ENCODE measurements at regions not wholly inside any gene's neighbourhood (a gene's known extent, or its start where the extent isn't known, plus 50 kb on each side); places are given as distances from the start of the nearest gene placed in this dataset.
"Not testable (repeated sequence)": the region's sequence is repeated elsewhere in the genome, so short reads cannot be mapped to it uniquely, and the experiment has no call there.

DNA sequence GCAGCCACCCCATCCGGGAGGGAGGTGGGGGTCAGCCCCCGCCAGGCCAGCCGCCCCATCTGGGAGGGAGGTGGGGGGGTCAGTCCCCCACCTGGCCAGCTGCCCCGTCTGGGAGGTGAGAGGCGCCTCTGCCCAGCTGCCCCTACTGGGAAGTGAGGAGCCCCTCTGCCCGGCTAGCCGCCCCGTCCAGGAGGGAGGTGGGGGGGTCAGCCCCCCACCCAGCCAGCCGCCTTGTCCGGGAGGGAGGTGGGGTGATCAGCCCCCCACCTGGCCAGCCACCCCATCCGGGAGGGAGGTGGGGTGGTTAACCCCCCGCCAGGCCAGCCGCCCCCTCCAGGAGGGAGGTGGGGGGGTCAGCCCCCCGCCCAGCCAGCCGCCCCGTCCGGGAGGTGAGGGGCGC, 852.4 kb upstream of the DEFB115 start:
- DNase-seq: not testable (repeated sequence)

- DNase-seq: not testable (repeated sequence)
Observed at GRCh38 chr20:30405585-30405984, 851.9 kb upstream of the DEFB115 start.

- DNase-seq: not testable (repeated sequence)
Observed at GRCh38 chr20:30406370-30406769, 851.1 kb upstream of the DEFB115 start.

DNA sequence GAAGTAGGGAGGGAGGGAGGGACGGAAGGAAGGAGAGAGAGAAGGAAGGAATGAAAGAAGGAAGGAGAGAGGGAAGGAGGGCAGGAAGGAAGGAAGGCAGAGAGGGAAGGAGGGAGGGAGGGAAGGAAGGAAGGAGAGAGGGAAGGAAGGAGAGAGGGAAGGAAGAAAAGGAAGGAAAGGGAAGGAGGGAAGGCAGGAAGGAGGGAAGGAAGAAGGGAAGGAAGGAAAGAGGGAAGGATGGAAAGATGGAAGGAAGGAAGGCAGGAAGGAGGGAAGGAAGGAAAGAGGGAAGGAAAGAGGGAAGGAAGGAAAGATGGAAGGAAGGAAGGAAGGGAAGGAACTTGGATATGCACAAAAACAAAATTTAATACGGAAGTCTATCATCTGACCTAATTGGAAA, 844.5 kb upstream of the DEFB115 start:
- DNase-seq: no peak

DNA sequence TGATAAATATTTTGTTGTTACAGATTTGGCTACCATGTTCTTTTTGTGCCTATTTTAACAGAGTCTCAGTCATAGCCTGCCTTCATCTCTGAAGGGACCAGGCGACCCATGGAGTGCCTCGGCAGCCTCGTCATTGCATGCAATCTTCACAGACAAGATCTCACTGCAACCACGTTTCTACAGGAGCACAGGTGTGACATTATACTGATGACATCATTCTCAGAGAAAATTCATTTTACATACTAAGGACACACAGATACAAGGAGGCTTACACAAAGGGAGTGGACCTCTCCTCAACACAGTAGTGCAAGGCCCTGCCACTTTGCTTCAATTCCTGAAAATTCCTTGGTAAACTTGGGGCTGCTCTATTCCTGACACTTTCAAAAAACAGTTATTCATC, 840.1 kb upstream of the DEFB115 start:
- not testable (repeated sequence) for DNase-seq

DNA sequence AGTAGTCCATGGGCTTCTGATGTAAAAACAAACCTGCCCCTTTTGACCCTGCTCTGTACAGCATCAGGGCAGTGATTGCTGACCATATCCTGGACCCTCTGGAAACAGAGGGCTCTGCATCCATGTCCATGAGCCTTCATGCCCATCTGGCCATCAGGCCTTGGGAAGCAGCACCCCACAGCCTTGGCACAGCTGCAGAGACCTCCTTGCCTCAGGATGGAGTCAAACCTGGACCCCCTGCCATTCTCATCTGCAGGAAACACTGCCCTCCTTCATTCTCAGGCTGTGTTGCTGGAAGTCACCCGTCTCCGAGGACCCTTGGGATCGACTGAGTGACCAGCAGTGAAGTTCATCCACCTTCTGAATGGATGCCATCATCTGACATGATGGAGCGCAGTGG, 839.1 kb upstream of the DEFB115 start:
- DNase-seq: not testable (repeated sequence)

- DNase-seq: no peak
Observed at GRCh38 chr20:30419466-30419865, 838.0 kb upstream of the DEFB115 start.

DNA sequence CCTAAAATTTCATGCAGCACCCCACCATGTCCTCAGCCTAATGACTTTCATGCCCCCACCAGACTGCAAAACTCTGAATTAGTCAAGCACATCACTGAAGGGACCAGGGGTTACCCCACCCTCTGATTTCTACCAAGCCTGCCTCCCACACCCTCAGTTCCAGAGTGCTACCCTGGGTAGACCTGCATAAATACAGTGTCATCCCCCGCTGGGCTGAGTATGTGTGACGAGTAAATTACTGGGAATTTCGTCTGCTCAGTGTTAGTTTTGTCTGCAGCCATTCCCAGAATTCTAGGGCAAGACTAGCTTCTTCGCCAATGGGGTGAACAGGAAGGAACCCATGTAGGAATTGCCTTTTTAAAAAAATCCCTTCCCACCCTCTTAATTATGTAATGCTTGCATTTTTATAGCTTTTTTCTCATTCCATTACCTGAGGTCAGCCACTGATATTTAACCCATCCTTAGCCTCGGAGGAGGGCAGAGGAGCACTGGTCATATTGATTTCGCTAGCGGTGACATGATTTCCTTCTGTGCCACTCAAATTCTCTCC, 837.5 kb upstream of the DEFB115 start:
- DNase-seq: not testable (repeated sequence)

Measured in activated CD4-positive, alpha-beta T cell treated with anti-CD3 and anti-CD28 coated beads for 1 hour (primary cell).